HG02610 (cell line): ENCODE measurements at regions not wholly inside any gene's neighbourhood (a gene's known extent, or its start where the extent isn't known, plus 50 kb on each side); places are given as distances from the start of the nearest gene placed in this dataset.

ENCODE experiments used
- ATAC-seq: cut with Tn5 transposase; IDR thresholded peaks from one replicate; pipeline ENCODE4 v1.9.1; 2021; ENCODE audit warnings: mild to moderate bottlenecking, moderate library complexity; ENCODE audit not compliant: unreplicated experiment

GRCh38 chr4:24248674-24249630 lies 335.4 kb downstream of the DHX15 start:
- no peak for ATAC-seq

- ATAC-seq: no peak
Observed at GRCh38 chr4:24245491-24245820, 338.9 kb downstream of the DHX15 start.

- no peak for ATAC-seq
Observed at GRCh38 chr4:24244663-24245490, 339.5 kb downstream of the DHX15 start.

GRCh38 chr4:24243641-24244040 lies 340.7 kb downstream of the DHX15 start:
- no peak for ATAC-seq

GRCh38 chr4:24241511-24241910 lies 342.8 kb downstream of the DHX15 start:
- no peak for ATAC-seq

- no peak for ATAC-seq
Observed at GRCh38 chr4:24240655-24241054, 343.7 kb downstream of the DHX15 start.

- no peak for ATAC-seq
Observed at GRCh38 chr4:24237709-24238108, 346.6 kb downstream of the DHX15 start.

GRCh38 chr4:24236532-24236931 lies 346.7 kb upstream of the PPARGC1A start:
- peak; percentile 57 for ATAC-seq

GRCh38 chr4:24236120-24236519 lies 346.3 kb upstream of the PPARGC1A start:
- no peak for ATAC-seq

- no peak for ATAC-seq
Observed at GRCh38 chr4:24235618-24236017, 345.8 kb upstream of the PPARGC1A start.

GRCh38 chr4:24234288-24234848 lies 344.5 kb upstream of the PPARGC1A start:
- no peak for ATAC-seq

- ATAC-seq: no peak
Observed at GRCh38 chr4:24230955-24231354, 341.1 kb upstream of the PPARGC1A start.

GRCh38 chr4:24229978-24230377 lies 340.1 kb upstream of the PPARGC1A start:
- ATAC-seq: no peak

GRCh38 chr4:24228692-24229091 lies 338.8 kb upstream of the PPARGC1A start:
- no peak for ATAC-seq

- no peak for ATAC-seq
Observed at GRCh38 chr4:24226667-24227066, 336.8 kb upstream of the PPARGC1A start.

- no peak for ATAC-seq
Observed at GRCh38 chr4:24226023-24226422, 336.2 kb upstream of the PPARGC1A start.

- ATAC-seq: no peak
Observed at GRCh38 chr4:24224446-24224845, 334.6 kb upstream of the PPARGC1A start.

GRCh38 chr4:24219209-24219608 lies 329.4 kb upstream of the PPARGC1A start:
- no peak for ATAC-seq

GRCh38 chr4:24218566-24218965 lies 328.7 kb upstream of the PPARGC1A start:
- ATAC-seq: no peak

- no peak for ATAC-seq
Observed at GRCh38 chr4:24214796-24215195, 324.9 kb upstream of the PPARGC1A start.

GRCh38 chr4:24213961-24214360 lies 324.1 kb upstream of the PPARGC1A start:
- ATAC-seq: no peak

GRCh38 chr4:24212642-24213041 lies 322.8 kb upstream of the PPARGC1A start:
- no peak for ATAC-seq
